Aorta (tissue), 5 donors: ENCODE measurements at regions not wholly inside any gene's neighbourhood (a gene's known extent, or its start where the extent isn't known, plus 50 kb on each side); places are given as distances from the start of the nearest gene placed in this dataset.

Source experiments
- ATAC-seq: fragments of 200-7000 bp; cut with Tn5 transposase; one replicate; pipeline ENCODE4 v1.9.1; 2022; ENCODE audit warnings: moderate library complexity; ENCODE audit not compliant: low FRiP score
- DNase-seq, 2 donors: peaks; one replicate each; pipeline ENCODE4 v3.0.0-alpha.2; 2020
- H3K27ac ChIP-seq, 2 donors: one replicate each; pipeline ENCODE4 v1.5.1; 2013; ENCODE audit warnings: low read length in 2 of 2, mild to moderate bottlenecking in 2 of 2, moderate library complexity in 2 of 2, control low read depth in 1 of 2, inconsistent platforms in 1 of 2, low read depth in 1 of 2
- H3K27me3 ChIP-seq, 2 donors: one replicate each; pipeline ENCODE4 v1.6.1; 2013; ENCODE audit warnings: control low read depth in 1 of 2, low read length in 1 of 2, mild to moderate bottlenecking in 1 of 2, moderate library complexity in 1 of 2; ENCODE audit not compliant: insufficient read depth in 2 of 2, control insufficient read depth in 1 of 2
- H3K36me3 ChIP-seq, 2 donors: one replicate each; pipeline ENCODE4 v1.6.1; 2013; ENCODE audit warnings: control low read depth in 1 of 2, low read length in 1 of 2, mild to moderate bottlenecking in 1 of 2; ENCODE audit not compliant: insufficient read depth in 2 of 2, control insufficient read depth in 1 of 2
- H3K4me1 ChIP-seq, 2 donors: one replicate each; pipeline ENCODE4 v1.6.1; 2013; ENCODE audit warnings: low read length in 2 of 2, control low read depth in 1 of 2, mild to moderate bottlenecking in 1 of 2, moderate library complexity in 1 of 2; ENCODE audit not compliant: insufficient read depth in 2 of 2, control insufficient read depth in 1 of 2
- H3K4me3 ChIP-seq, 2 donors: one replicate each; pipeline ENCODE4 v1.5.1; 2013; ENCODE audit warnings: low read length in 2 of 2, control low read depth in 1 of 2, mild to moderate bottlenecking in 1 of 2
- H3K9me3 ChIP-seq: one replicate; pipeline ENCODE4 v1.6.1; 2013; ENCODE audit warnings: mild to moderate bottlenecking, low read length; ENCODE audit not compliant: control insufficient read depth
- WGBS, 2 donors: extraction: QIAGEN DNeasy Blood & Tissue Kit; methylation state at CpG; one replicate each; pipeline ENCODE4 v1.1.7; 2013; 5-methylcytosine and 5-hydroxymethylcytosine counted together
- intact Hi-C, 2 donors: fragments of 100-400 bp; cut with DNase I; formaldehyde crosslinking; loops; one replicate each; pipeline versions ENCODE4 v1.14.2 to v1.15.0; 2022
- donor health status: healthy with polysubstance abuse.
- donor health status: Bipolar disorder and iron deficiency.
- donor health status: DM: no; HTN: no; CAD: no.
- donor health status: DM: no; HTN: no; CAD: no.
- donor health status: DM: yes; HTN: yes; CAD: no.

GRCh38 chr4:180054291-180054690 lies 2188.9 kb upstream of the TENM3 start:
- H3K4me1 ChIP-seq, result no peaks in the 10 kb centered on the region
- H3K9me3 ChIP-seq, result no peaks in the 10 kb centered on the region
- no peak for ATAC-seq
- H3K36me3 ChIP-seq, result no peaks in the 10 kb centered on the region
- no peak overlapping the region for H3K27ac ChIP-seq
- DNase-seq, result no peak
- intact Hi-C loops, result no loop called here
- WGBS, 2 donors, result 94 to 98% methylated on average over 4 of the region's 4 CpGs
- H3K4me3 ChIP-seq, result no peak overlapping the region
- no peaks in the 10 kb centered on the region for H3K27me3 ChIP-seq

GRCh38 chr4:180057299-180057721 lies 2185.9 kb upstream of the TENM3 start:
- DNase-seq, result no peak
- intact Hi-C loops, result no loop called here
- H3K27me3 ChIP-seq, result no peaks in the 10 kb centered on the region
- H3K4me1 ChIP-seq, result no peaks in the 10 kb centered on the region
- WGBS, 2 donors, result 19 to 22% methylated on average over 8 of the region's 8 CpGs
- no peak for ATAC-seq
- no peak overlapping the region for H3K27ac ChIP-seq
- no peaks in the 10 kb centered on the region for H3K36me3 ChIP-seq
- no peak overlapping the region for H3K4me3 ChIP-seq
- no peaks in the 10 kb centered on the region for H3K9me3 ChIP-seq

GRCh38 chr4:180057891-180058671 lies 2185.1 kb upstream of the TENM3 start:
- intact Hi-C loops, result no loop called here
- Histone ChIP-seq H3K27me3 (no peaks in the 10 kb centered on the region), H3K36me3 (no peaks in the 10 kb centered on the region), H3K9me3 (no peaks in the 10 kb centered on the region), H3K27ac (no peak overlapping the region), H3K4me1 (no peaks in the 10 kb centered on the region), H3K4me3 (peak overlapping the region; percentile 72 to 76)
- WGBS, 2 donors, result 0 to 1% methylated on average over 46 to 77 of the region's 77 CpGs
- peak in 1 of 2 donors; percentile 75 for DNase-seq
- ATAC-seq, result peak; percentile 16

DNA sequence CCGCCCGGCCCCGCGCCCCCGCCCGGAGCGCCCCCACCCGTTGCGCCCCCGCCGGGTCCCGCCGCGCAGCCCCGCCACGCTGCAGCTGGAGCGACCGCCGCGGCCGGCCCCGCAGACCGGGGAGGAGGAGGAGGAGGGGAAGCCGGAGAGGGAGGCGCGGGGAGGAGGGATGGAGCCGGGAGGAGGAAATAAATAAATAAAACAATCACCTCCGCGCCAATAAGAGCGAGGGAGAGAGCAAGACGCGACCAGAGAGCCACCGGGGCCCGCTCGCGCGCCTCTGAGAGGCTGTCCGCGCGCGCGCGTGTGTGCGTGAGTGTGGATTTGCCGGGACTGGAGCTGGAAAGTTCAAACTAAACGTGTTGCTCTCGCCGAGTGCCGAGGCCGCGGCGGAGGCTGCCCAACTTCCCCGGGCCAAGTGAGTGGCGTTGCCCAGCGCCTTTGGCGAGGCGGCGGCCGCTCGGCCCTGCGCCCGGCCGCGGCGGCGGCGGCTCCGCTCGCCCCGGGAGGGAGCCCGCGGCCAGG lies 2184.4 kb upstream of the TENM3 start:
- no peaks in the 10 kb centered on the region for H3K36me3 ChIP-seq
- WGBS, 2 donors, result 0 to 1% methylated on average over 35 to 72 of the region's 72 CpGs
- peak in 1 of 2 donors; percentile 77 for DNase-seq
- H3K9me3 ChIP-seq, result no peaks in the 10 kb centered on the region
- intact Hi-C loops, result no loop called here
- H3K4me3 ChIP-seq, result peak overlapping the region; percentile 72 to 76
- ATAC-seq, result peak; percentile 30
- no peak overlapping the region for H3K27ac ChIP-seq
- H3K4me1 ChIP-seq, result no peaks in the 10 kb centered on the region
- H3K27me3 ChIP-seq, result no peaks in the 10 kb centered on the region

DNA sequence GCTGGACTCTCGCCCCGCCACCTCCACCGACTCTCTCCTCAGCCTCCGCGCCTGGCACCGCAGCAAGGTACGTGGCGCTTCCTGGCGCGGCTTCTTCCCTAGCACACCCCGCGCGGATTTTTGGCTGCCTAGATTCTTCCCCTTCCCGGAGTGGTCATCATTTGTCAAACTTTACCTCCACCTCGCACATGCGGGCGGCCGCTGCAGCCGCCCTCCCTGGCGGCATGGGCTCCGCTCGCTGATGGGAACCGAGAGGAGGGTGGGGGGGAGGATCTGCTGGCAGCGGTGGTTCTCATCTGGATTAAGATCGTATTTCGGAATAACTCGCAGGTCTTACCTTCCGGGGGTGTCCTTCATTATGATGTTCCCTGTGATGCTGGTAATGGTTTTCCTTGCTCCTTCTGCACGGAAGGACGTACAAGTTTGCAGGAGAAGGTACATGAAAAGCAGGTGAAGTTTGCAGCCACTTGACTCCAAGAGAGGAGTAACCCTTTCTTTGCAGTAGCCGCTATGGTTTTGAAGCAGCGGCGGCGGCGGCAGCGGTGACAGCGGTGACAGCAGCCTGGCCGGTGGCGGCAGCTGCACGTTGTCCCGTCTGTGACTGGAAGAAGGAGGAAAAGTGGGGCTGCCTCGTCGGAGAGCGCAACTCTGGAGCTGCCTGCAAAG lies 2183.9 kb upstream of the TENM3 start:
- Histone ChIP-seq H3K36me3 (no peaks in the 10 kb centered on the region), H3K4me1 (no peaks in the 10 kb centered on the region), H3K27ac (no peak overlapping the region), H3K9me3 (no peaks in the 10 kb centered on the region), H3K4me3 (peak overlapping the region; percentile 7 to 76), H3K27me3 (no peaks in the 10 kb centered on the region)
- ATAC-seq (no peak), DNase-seq (peak in 1 of 2 donors; percentile 72)
- WGBS, 2 donors, result 0% methylated on average over 44 of the region's 44 CpGs
- intact Hi-C loops, result no loop called here

GRCh38 chr4:180060159-180060889 lies 2182.9 kb upstream of the TENM3 start:
- Histone ChIP-seq H3K27ac (no peak overlapping the region), H3K36me3 (no peaks in the 10 kb centered on the region), H3K27me3 (no peaks in the 10 kb centered on the region), H3K4me1 (no peaks in the 10 kb centered on the region), H3K4me3 (no peak overlapping the region), H3K9me3 (no peaks in the 10 kb centered on the region)
- intact Hi-C loops, result no loop called here
- DNase-seq (no peak), ATAC-seq (no peak)
- 22 to 24% methylated on average over 6 of the region's 6 CpGs for WGBS, 2 donors

- ATAC-seq, result no peak
- WGBS, 2 donors, result 82 to 87% methylated on average over 2 of the region's 2 CpGs
- H3K36me3 ChIP-seq, result no peaks in the 10 kb centered on the region
- no peaks in the 10 kb centered on the region for H3K27me3 ChIP-seq
- H3K9me3 ChIP-seq, result no peaks in the 10 kb centered on the region
- intact Hi-C loops, result no loop called here
- no peaks in the 10 kb centered on the region for H3K4me1 ChIP-seq
- no peak overlapping the region for H3K4me3 ChIP-seq
- DNase-seq, result no peak
- no peak overlapping the region for H3K27ac ChIP-seq
Observed at GRCh38 chr4:180081072-180081471, 2162.1 kb upstream of the TENM3 start.

DNA sequence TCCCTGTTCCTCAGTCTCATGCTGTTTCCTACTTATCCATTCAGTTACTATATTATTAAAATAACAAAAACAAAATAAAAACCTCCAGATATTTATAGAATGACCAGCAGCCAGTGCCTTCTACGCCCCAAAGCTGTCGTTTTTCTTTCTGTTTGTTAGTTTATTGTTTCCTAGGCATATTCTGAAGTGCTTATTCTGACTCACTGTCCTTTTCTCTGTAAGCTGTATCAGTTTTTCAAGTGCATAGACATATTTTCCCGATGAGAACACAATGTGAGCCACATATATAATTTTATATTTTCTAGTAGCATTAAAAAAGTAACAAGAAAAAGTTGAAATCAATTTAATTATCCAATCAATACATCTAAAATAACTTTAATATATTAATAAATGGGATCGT lies 2158.6 kb upstream of the TENM3 start:
- Histone ChIP-seq H3K4me3 (no peak overlapping the region), H3K27ac (no peak overlapping the region), H3K27me3 (no peaks in the 10 kb centered on the region), H3K4me1 (no peaks in the 10 kb centered on the region), H3K9me3 (no peaks in the 10 kb centered on the region), H3K36me3 (no peaks in the 10 kb centered on the region)
- DNase-seq, result no peak
- WGBS, 2 donors, result 54 to 66% methylated on average over 4 of the region's 4 CpGs
- intact Hi-C loops, result no loop called here
- ATAC-seq, result no peak
